ENCODE measurements at regions not wholly inside any gene's neighbourhood (a gene's known extent, or its start where the extent isn't known, plus 50 kb on each side); places are given as distances from the start of the nearest gene placed in this dataset.

GRCh38 chr14:79947440-79948054 lies 263.8 kb downstream of the DIO2 start:
- TF ChIP-seq CTCF (IDR thresholded peaks at IDR 0.05): no peak
- TF ChIP-seq EP300 (IDR thresholded peaks at IDR 0.05): no peak
- no peak for TF ChIP-seq POLR2AphosphoS5 (IDR thresholded peaks at IDR 0.05)
- no peak for TF ChIP-seq POLR2A (IDR thresholded peaks at IDR 0.05)
